GM12878 (cell line): ENCODE measurements at regions not wholly inside any gene's neighbourhood (a gene's known extent, or its start where the extent isn't known, plus 50 kb on each side); places are given as distances from the start of the nearest gene placed in this dataset.
"Not testable (repeated sequence)": the region's sequence is repeated elsewhere in the genome, so short reads cannot be mapped to it uniquely, and the experiment has no call there.

Experiments used
- ATAC-seq: fragments of 200-7000 bp; cut with Tn5 transposase; 3 replicates; pipeline ENCODE4 v1.9.1; 2020; ENCODE audit warnings: mild to moderate bottlenecking, moderate library complexity
- BruUV-seq: library from RNA; stranded (reverse); fragments of 400-500 nt; replicated peaks from 2 replicates; lab custom pipeline; 2021; lab: Mats Ljungman, UMichigan
- CTCF ChIA-PET: fragments of 300-600 bp; sonication (Branson Sonifier 250); formaldehyde crosslinking; extraction: SDS; loops from one replicate; lab custom pipeline; 2021; ENCODE audit warnings: inconsistent platforms; lab: Yijun Ruan, JAX
- POLR2A ChIA-PET: fragments of 350-600 bp; formaldehyde crosslinking; extraction: SDS; loops from one replicate; lab custom pipeline; 2021; ENCODE audit warnings: inconsistent platforms; lab: Charles Lee
- RAD21 ChIA-PET: fragments of 300-600 bp; sonication (Branson Sonifier 250); formaldehyde crosslinking; loops from one replicate; lab custom pipeline; 2023; ENCODE audit warnings: antibody characterized with exemption; ENCODE audit not compliant: unreplicated experiment; lab: Charles Lee
- SMC1A ChIA-PET: fragments of 300-600 bp; sonication (Branson Sonifier 250); formaldehyde crosslinking; loops from one replicate; lab custom pipeline; 2023; ENCODE audit not compliant: unreplicated experiment, uncharacterized antibody; lab: Charles Lee
- DNase-seq: peaks from one replicate; pipeline ENCODE4 v3.0.0-alpha.2; 2011; ENCODE audit warnings: low read depth, low spot score
- FAIRE-seq: peaks from 3 replicates; lab custom pipeline; 2011; peaks lifted over from hg19 to GRCh38; lab: Jason Lieb, UNC
- H2AFZ ChIP-seq: 2 replicates; pipeline ENCODE4 v1.6.0; 2011; ENCODE audit warnings: low read depth, low read length, control low read depth; ENCODE audit not compliant: control insufficient read depth
- H3K27ac ChIP-seq: 2 replicates; pipeline ENCODE4 v1.5.1; 2011; ENCODE audit warnings: control low read depth; ENCODE audit not compliant: control insufficient read depth, insufficient read depth
- H3K27me3 ChIP-seq, 2 experiments: replicated peaks in 1 of 2; 2 replicates each; pipeline versions ENCODE4 v1.6.0 to v1.6.1; 2011; ENCODE audit warnings: low read length in 1 of 2; ENCODE audit not compliant: control insufficient read depth in 2 of 2, insufficient read depth in 2 of 2
- H3K36me3 ChIP-seq, 2 experiments: 2 replicates each; pipeline ENCODE4 v1.5.1; 2011; ENCODE audit warnings: low read length in 1 of 2; ENCODE audit not compliant: control insufficient read depth in 2 of 2, insufficient read depth in 2 of 2
- H3K4me1 ChIP-seq: 2 replicates; pipeline ENCODE4 v1.6.1; 2011; ENCODE audit warnings: mild to moderate bottlenecking, low read length, moderate library complexity, mixed read lengths; ENCODE audit not compliant: control insufficient read depth, insufficient read depth
- H3K4me2 ChIP-seq: 2 replicates; pipeline ENCODE4 v1.6.0; 2011; ENCODE audit warnings: control low read depth; ENCODE audit not compliant: control insufficient read depth, insufficient read depth
- H3K4me3 ChIP-seq: fragments of 200-600 bp; sonication (generic); 2 replicates; pipeline ENCODE4 v1.5.1; 2016
- H3K79me2 ChIP-seq: 2 replicates; pipeline ENCODE4 v1.6.0; 2011; ENCODE audit warnings: low read length; ENCODE audit not compliant: control insufficient read depth, insufficient read depth
- H3K9ac ChIP-seq: 2 replicates; pipeline ENCODE4 v1.8.0; 2011; ENCODE audit warnings: low read length, control low read depth, mixed read lengths; ENCODE audit not compliant: control insufficient read depth, insufficient read depth
- H3K9me3 ChIP-seq: replicated peaks from 3 replicates; pipeline ENCODE4 v1.5.1; 2011; ENCODE audit warnings: mild to moderate bottlenecking, low read length; ENCODE audit not compliant: control insufficient read depth, insufficient read depth
- H4K20me1 ChIP-seq: 2 replicates; pipeline ENCODE4 v1.6.0; 2011; ENCODE audit not compliant: control insufficient read depth, insufficient read depth
- ATF7 ChIP-seq: fragments of 450-650 bp; IDR thresholded peaks from 2 replicates; pipeline ENCODE4 v1.6.1; 2016; ENCODE audit warnings: low read depth, mild to moderate bottlenecking
- EZH2 ChIP-seq: IDR thresholded peaks from 2 replicates; pipeline ENCODE4 v1.6.1; 2012; ENCODE audit warnings: low read depth, mild to moderate bottlenecking, control low read depth, inconsistent platforms, low read length, borderline replicate concordance; ENCODE audit not compliant: control insufficient read depth
- POLR2AphosphoS2 ChIP-seq: IDR thresholded peaks from 2 replicates; pipeline ENCODE4 v1.6.1; 2011; ENCODE audit warnings: low read depth, mild to moderate bottlenecking, low read length, improper control_type of control experiment, moderate library complexity
- ZSCAN29 ChIP-seq: fragments of 450-650 bp; IDR thresholded peaks from 2 replicates; pipeline ENCODE4 v1.6.1; 2017; ENCODE audit warnings: mild to moderate bottlenecking, moderate library complexity
- WGBS: methylation state at CpG from one replicate; pipeline ENCODE4 v1.1.6; 2016; ENCODE audit warnings: low lambda C conversion rate; ENCODE audit not compliant: insufficient replicate concordance, insufficient coverage; ENCODE audit errors: missing lambda C conversion rate; 5-methylcytosine and 5-hydroxymethylcytosine counted together
- in situ Hi-C: fragments of 300-500 bp; cut with MboI; formaldehyde crosslinking; loops from 9 replicates; pipeline ENCODE4 v1.14.3; 2018; ENCODE audit warnings: mixed read lengths
- intact Hi-C: fragments of 100-400 bp; cut with micrococcal nuclease; formaldehyde crosslinking; loops from one replicate; pipeline ENCODE4 v1.14.2; 2022; ENCODE audit not compliant: unreplicated experiment
- TF ChIP-seq, protein P1 (sequence below): fragments of 150-350 bp; IDR thresholded peaks from 2 replicates; pipeline ENCODE4 v1.6.1; 2016; ENCODE audit warnings: low read depth, low read length
- TF ChIP-seq, protein P2 (sequence below): fragments of 450-650 bp; formaldehyde crosslinking; IDR thresholded peaks from 2 replicates; pipeline ENCODE4 v1.5.0; 2022; ENCODE audit warnings: mild to moderate bottlenecking, missing genetic modification characterization
- TF ChIP-seq, protein P3 (sequence below): fragments of 450-650 bp; IDR thresholded peaks from 2 replicates; pipeline ENCODE4 v1.6.1; 2017; ENCODE audit warnings: mild to moderate bottlenecking, moderate library complexity

DNA sequence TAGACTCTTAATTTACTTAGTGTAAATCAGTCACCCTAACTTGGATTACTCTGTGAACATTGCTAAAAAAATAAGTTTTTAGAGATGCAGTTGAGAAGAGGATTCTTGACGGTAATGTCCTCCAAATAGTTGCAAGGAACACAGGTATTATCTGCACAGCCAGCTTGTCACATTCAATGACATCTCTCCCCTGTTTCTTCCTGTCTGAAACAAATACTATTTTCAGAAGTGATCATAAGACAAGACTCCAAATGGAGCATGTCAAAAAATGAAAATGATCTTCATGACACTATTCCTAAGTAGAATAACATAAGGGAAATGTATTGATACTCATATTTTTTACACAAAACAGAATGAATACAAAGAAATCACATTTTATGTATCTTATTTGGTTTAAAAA, 227.9 kb upstream of the CHD1 start (continued):
- TF ChIP-seq, protein P1, sequence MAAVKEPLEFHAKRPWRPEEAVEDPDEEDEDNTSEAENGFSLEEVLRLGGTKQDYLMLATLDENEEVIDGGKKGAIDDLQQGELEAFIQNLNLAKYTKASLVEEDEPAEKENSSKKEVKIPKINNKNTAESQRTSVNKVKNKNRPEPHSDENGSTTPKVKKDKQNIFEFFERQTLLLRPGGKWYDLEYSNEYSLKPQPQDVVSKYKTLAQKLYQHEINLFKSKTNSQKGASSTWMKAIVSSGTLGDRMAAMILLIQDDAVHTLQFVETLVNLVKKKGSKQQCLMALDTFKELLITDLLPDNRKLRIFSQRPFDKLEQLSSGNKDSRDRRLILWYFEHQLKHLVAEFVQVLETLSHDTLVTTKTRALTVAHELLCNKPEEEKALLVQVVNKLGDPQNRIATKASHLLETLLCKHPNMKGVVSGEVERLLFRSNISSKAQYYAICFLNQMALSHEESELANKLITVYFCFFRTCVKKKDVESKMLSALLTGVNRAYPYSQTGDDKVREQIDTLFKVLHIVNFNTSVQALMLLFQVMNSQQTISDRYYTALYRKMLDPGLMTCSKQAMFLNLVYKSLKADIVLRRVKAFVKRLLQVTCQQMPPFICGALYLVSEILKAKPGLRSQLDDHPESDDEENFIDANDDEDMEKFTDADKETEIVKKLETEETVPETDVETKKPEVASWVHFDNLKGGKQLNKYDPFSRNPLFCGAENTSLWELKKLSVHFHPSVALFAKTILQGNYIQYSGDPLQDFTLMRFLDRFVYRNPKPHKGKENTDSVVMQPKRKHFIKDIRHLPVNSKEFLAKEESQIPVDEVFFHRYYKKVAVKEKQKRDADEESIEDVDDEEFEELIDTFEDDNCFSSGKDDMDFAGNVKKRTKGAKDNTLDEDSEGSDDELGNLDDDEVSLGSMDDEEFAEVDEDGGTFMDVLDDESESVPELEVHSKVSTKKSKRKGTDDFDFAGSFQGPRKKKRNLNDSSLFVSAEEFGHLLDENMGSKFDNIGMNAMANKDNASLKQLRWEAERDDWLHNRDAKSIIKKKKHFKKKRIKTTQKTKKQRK: no peak
- TF ChIP-seq, protein P2, sequence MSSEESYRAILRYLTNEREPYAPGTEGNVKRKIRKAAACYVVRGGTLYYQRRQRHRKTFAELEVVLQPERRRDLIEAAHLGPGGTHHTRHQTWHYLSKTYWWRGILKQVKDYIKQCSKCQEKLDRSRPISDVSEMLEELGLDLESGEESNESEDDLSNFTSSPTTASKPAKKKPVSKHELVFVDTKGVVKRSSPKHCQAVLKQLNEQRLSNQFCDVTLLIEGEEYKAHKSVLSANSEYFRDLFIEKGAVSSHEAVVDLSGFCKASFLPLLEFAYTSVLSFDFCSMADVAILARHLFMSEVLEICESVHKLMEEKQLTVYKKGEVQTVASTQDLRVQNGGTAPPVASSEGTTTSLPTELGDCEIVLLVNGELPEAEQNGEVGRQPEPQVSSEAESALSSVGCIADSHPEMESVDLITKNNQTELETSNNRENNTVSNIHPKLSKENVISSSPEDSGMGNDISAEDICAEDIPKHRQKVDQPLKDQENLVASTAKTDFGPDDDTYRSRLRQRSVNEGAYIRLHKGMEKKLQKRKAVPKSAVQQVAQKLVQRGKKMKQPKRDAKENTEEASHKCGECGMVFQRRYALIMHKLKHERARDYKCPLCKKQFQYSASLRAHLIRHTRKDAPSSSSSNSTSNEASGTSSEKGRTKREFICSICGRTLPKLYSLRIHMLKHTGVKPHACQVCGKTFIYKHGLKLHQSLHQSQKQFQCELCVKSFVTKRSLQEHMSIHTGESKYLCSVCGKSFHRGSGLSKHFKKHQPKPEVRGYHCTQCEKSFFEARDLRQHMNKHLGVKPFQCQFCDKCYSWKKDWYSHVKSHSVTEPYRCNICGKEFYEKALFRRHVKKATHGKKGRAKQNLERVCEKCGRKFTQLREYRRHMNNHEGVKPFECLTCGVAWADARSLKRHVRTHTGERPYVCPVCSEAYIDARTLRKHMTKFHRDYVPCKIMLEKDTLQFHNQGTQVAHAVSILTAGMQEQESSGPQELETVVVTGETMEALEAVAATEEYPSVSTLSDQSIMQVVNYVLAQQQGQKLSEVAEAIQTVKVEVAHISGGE (CRISPR knock-in tag): no peak
- TF ChIP-seq POLR2AphosphoS2 (no peak), ATF7 (no peak), ZSCAN29 (no peak), EZH2 (no peak)
- TF ChIP-seq, protein P3, sequence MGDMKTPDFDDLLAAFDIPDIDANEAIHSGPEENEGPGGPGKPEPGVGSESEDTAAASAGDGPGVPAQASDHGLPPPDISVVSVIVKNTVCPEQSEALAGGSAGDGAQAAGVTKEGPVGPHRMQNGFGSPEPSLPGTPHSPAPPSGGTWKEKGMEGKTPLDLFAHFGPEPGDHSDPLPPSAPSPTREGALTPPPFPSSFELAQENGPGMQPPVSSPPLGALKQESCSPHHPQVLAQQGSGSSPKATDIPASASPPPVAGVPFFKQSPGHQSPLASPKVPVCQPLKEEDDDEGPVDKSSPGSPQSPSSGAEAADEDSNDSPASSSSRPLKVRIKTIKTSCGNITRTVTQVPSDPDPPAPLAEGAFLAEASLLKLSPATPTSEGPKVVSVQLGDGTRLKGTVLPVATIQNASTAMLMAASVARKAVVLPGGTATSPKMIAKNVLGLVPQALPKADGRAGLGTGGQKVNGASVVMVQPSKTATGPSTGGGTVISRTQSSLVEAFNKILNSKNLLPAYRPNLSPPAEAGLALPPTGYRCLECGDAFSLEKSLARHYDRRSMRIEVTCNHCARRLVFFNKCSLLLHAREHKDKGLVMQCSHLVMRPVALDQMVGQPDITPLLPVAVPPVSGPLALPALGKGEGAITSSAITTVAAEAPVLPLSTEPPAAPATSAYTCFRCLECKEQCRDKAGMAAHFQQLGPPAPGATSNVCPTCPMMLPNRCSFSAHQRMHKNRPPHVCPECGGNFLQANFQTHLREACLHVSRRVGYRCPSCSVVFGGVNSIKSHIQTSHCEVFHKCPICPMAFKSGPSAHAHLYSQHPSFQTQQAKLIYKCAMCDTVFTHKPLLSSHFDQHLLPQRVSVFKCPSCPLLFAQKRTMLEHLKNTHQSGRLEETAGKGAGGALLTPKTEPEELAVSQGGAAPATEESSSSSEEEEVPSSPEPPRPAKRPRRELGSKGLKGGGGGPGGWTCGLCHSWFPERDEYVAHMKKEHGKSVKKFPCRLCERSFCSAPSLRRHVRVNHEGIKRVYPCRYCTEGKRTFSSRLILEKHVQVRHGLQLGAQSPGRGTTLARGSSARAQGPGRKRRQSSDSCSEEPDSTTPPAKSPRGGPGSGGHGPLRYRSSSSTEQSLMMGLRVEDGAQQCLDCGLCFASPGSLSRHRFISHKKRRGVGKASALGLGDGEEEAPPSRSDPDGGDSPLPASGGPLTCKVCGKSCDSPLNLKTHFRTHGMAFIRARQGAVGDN: no peak

DNA sequence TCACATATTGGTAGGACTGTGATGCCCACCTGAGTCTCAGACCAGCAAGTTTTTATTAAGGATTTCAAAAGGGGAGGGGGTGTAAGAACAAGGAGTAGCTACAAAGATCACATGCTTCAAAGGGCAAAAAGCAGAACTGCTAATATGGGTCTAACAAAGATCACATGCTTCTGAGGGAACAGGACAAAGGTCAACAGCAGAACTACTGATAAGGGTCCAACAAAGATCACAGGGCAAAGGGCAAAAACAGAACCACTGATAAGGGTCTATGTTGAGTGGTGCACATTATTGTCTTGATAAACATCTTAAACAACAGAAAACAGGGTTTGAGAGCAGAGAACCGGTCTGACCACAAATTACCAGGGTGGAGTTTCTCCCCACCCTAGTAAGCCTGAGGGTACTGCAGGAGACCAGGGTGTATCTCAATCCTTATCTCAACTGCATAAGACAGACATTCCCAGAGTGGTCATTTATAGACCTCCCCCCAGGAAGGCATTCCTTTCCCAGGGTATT, 214.5 kb upstream of the CHD1 start:
- not testable (repeated sequence) for H3K4me1 ChIP-seq

More for the DNA sequence above, 214.5 kb upstream of the CHD1 start:
- H3K4me2 ChIP-seq, CTCF ChIA-PET, H3K9ac ChIP-seq, H3K36me3 ChIP-seq, BruUV-seq, H3K27ac ChIP-seq, ATAC-seq, SMC1A ChIA-PET, H4K20me1 ChIP-seq, H3K9me3 ChIP-seq, in situ Hi-C loops, POLR2A ChIA-PET, DNase-seq, H3K4me3 ChIP-seq, FAIRE-seq, H2AFZ ChIP-seq, RAD21 ChIA-PET, H3K27me3 ChIP-seq, intact Hi-C loops, H3K79me2 ChIP-seq: not testable (repeated sequence)
- WGBS: 0% methylated on average over 1 of the region's 1 CpG
